ENCODE measurements at regions not wholly inside any gene's neighbourhood (a gene's known extent, or its start where the extent isn't known, plus 50 kb on each side); places are given as distances from the start of the nearest gene placed in this dataset.

- TF ChIP-seq CTCF (IDR thresholded peaks at IDR 0.05) (no peak), POLR2A (IDR thresholded peaks at IDR 0.05) (no peak)
Measured at GRCh38 chr6:166045860-166046200, 121.8 kb downstream of the TBXT start.

Measured in right lobe of liver (tissue), 4 donors.